ENCODE measurements at regions not wholly inside any gene's neighbourhood (a gene's known extent, or its start where the extent isn't known, plus 50 kb on each side); places are given as distances from the start of the nearest gene placed in this dataset.

DNA sequence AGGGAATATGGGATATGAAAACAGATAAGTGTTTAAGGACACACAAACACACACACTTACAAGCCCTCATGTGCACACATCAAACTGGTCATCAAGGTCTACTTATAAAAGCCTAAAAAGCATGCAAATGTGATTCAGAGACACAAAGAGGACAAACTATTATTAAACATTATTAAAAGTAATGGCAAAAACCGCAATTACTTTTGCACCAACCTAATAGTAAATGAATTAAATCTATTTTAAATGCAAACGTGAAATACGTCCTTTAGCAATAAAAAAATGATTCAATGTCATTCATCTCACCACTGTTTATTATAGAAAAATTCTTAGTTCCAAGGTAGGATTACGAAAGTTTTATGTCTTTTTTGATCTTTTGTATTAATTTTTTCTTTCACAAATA is 91.1 kb upstream of the ARMCX2 start:
- Histone ChIP-seq H3K9me3 (ENCODE audit: control insufficient read depth in 1 of 2, insufficient read depth in 1 of 2, low read length in 2 of 2) (no peaks in the 10 kb centered on the region), H3K27ac (ENCODE audit: low read depth in 1 of 2, low read length in 2 of 2) (no peak overlapping the region), H3K36me3 (ENCODE audit: insufficient read depth, low read length) (no peaks in the 10 kb centered on the region), H3K4me1 (ENCODE audit: insufficient read depth, low read length) (no peaks in the 10 kb centered on the region), H3K4me3 (ENCODE audit: low read length) (no peak overlapping the region), H3K27me3 (ENCODE audit: control insufficient read depth in 1 of 2, insufficient read depth in 2 of 2, low read length in 2 of 2) (peaks cover 0 to 4% of the 10 kb centered on the region in 2 experiments)
- H3K27ac Mint-ChIP-seq, result no peak overlapping the region
- no peaks in the 10 kb centered on the region for H3K9me3 Mint-ChIP-seq
- POLR2A ChIA-PET, result no interaction called here
- DNase-seq (no peak), ATAC-seq (ENCODE audit: poor library complexity) (no peak)
- TF ChIP-seq, protein P1, sequence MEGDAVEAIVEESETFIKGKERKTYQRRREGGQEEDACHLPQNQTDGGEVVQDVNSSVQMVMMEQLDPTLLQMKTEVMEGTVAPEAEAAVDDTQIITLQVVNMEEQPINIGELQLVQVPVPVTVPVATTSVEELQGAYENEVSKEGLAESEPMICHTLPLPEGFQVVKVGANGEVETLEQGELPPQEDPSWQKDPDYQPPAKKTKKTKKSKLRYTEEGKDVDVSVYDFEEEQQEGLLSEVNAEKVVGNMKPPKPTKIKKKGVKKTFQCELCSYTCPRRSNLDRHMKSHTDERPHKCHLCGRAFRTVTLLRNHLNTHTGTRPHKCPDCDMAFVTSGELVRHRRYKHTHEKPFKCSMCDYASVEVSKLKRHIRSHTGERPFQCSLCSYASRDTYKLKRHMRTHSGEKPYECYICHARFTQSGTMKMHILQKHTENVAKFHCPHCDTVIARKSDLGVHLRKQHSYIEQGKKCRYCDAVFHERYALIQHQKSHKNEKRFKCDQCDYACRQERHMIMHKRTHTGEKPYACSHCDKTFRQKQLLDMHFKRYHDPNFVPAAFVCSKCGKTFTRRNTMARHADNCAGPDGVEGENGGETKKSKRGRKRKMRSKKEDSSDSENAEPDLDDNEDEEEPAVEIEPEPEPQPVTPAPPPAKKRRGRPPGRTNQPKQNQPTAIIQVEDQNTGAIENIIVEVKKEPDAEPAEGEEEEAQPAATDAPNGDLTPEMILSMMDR (IDR thresholded peaks at IDR 0.05), result no peak
- CTCF ChIA-PET, result no interaction called here
- H3K4me1 Mint-ChIP-seq (ENCODE audit: low read depth), result no peaks in the 10 kb centered on the region
- peaks cover 26% of the 10 kb centered on the region for H3K27me3 Mint-ChIP-seq
- no peak overlapping the region for H3K4me3 Mint-ChIP-seq
- H3K36me3 Mint-ChIP-seq (ENCODE audit: low read depth), result no peaks in the 10 kb centered on the region
- intact Hi-C loops (cut with DNase I, micrococcal nuclease), result no loop called here

DNA sequence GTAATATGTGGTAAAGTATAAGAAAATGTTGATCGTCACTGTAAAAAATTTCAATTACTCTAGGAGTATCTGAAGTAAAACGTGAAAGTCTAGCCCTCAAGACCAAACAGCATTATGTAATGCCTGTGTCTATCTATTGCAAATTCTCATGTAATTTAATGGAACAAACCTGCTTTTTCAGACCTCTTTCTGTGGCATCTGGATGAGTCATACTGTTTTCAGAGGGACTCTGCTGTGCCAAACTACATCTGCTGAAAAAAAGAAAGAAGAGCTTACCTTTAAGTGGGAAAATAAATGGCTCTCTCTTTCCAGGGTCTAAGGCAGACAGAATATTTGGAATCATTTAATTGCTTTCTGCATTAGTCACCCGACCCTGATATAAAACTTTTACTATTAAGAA is 89.8 kb upstream of the ARMCX2 start:
- Histone ChIP-seq H3K36me3 (ENCODE audit: insufficient read depth, low read length) (no peaks in the 10 kb centered on the region), H3K27me3 (ENCODE audit: control insufficient read depth in 1 of 2, insufficient read depth in 2 of 2, low read length in 2 of 2) (peaks cover 0 to 4% of the 10 kb centered on the region in 2 experiments), H3K9me3 (ENCODE audit: control insufficient read depth in 1 of 2, insufficient read depth in 1 of 2, low read length in 2 of 2) (no peaks in the 10 kb centered on the region), H3K4me1 (ENCODE audit: insufficient read depth, low read length) (no peaks in the 10 kb centered on the region), H3K4me3 (ENCODE audit: low read length) (no peak overlapping the region), H3K27ac (ENCODE audit: low read depth in 1 of 2, low read length in 2 of 2) (no peak overlapping the region)
- no peaks in the 10 kb centered on the region for H3K9me3 Mint-ChIP-seq
- ATAC-seq (ENCODE audit: poor library complexity), result no peak
- no peaks in the 10 kb centered on the region for H3K4me1 Mint-ChIP-seq (ENCODE audit: low read depth)
- H3K27ac Mint-ChIP-seq, result no peak overlapping the region
- ChIA-PET POLR2A (no interaction called here), CTCF (no interaction called here)
- TF ChIP-seq, protein P1 (IDR thresholded peaks at IDR 0.05), result no peak
- H3K36me3 Mint-ChIP-seq (ENCODE audit: low read depth), result no peaks in the 10 kb centered on the region
- intact Hi-C loops (cut with DNase I, micrococcal nuclease), result no loop called here
- no peak overlapping the region for H3K4me3 Mint-ChIP-seq
- no peak for DNase-seq
- peaks cover 29% of the 10 kb centered on the region for H3K27me3 Mint-ChIP-seq

DNA sequence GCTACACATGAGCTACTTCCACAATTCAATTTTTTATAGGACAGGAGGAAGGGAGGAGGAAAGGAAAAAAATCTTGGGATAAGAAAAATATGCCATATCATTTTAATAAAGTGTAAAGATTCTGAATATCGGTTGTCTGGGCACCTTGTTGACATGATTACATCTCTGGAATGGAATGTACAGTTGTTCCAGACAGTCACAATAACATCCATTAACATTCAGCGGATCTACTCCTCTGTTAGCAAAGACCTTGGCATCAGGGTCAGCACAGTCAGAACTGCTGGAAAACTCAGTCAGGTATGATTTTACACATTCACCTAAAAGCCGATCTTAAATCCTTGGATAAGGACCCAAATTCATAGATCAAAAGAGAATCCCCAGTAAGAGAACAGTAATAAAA is 85.4 kb upstream of the ARMCX2 start:
- CTCF ChIA-PET, result no interaction called here
- Mint-ChIP-seq H3K9me3 (no peaks in the 10 kb centered on the region), H3K36me3 (ENCODE audit: low read depth) (no peaks in the 10 kb centered on the region), H3K27ac (no peak overlapping the region), H3K27me3 (peaks cover 12% of the 10 kb centered on the region), H3K4me3 (no peak overlapping the region), H3K4me1 (ENCODE audit: low read depth) (no peaks in the 10 kb centered on the region)
- TF ChIP-seq, protein P1 (IDR thresholded peaks at IDR 0.05), result no peak
- H3K4me1 ChIP-seq (ENCODE audit: insufficient read depth, low read length), result no peaks in the 10 kb centered on the region
- no peak overlapping the region for H3K4me3 ChIP-seq (ENCODE audit: low read length)
- no peaks in the 10 kb centered on the region for H3K36me3 ChIP-seq (ENCODE audit: insufficient read depth, low read length)
- peaks cover 0 to 4% of the 10 kb centered on the region in 2 experiments for H3K27me3 ChIP-seq (ENCODE audit: control insufficient read depth in 1 of 2, insufficient read depth in 2 of 2, low read length in 2 of 2)
- H3K27ac ChIP-seq (ENCODE audit: low read depth in 1 of 2, low read length in 2 of 2), result no peak overlapping the region
- POLR2A ChIA-PET, result no interaction called here
- no peak for DNase-seq
- H3K9me3 ChIP-seq (ENCODE audit: control insufficient read depth in 1 of 2, insufficient read depth in 1 of 2, low read length in 2 of 2), result no peaks in the 10 kb centered on the region
- intact Hi-C loops (cut with DNase I, micrococcal nuclease), result no loop called here
- ATAC-seq (ENCODE audit: poor library complexity), result no peak

Data from CD4-positive, alpha-beta T cell (primary cell).